Smooth muscle cell (in vitro differentiated cells): ENCODE measurements at regions not wholly inside any gene's neighbourhood (a gene's known extent, or its start where the extent isn't known, plus 50 kb on each side); places are given as distances from the start of the nearest gene placed in this dataset.

Experiments used
- DNase-seq: peaks from one replicate; lab custom pipeline; 2025; ENCODE audit not compliant: unreplicated experiment; lab: John Stamatoyannopoulos, UW
- H2AFZ ChIP-seq: fragments of 200-600 bp; sonication (generic); 2 replicates; pipeline ENCODE4 v1.6.0; 2016; ENCODE audit warnings: antibody characterized with exemption, low read depth, mild to moderate bottlenecking
- H3F3A ChIP-seq: fragments of 200-600 bp; sonication (generic); 2 replicates; pipeline ENCODE4 v1.6.0; 2017; ENCODE audit warnings: antibody characterized with exemption, low read depth
- H3K27ac ChIP-seq: fragments of 200-600 bp; sonication (generic); 2 replicates; pipeline ENCODE4 v1.5.1; 2016; ENCODE audit warnings: low read depth, mild to moderate bottlenecking
- H3K27me3 ChIP-seq: fragments of 200-600 bp; sonication (generic); 2 replicates; pipeline ENCODE4 v1.6.1; 2016; ENCODE audit warnings: low read depth, mild to moderate bottlenecking
- H3K36me3 ChIP-seq: fragments of 200-600 bp; sonication (generic); 2 replicates; pipeline ENCODE4 v1.5.1; 2016; ENCODE audit warnings: low read depth
- H3K4me1 ChIP-seq: fragments of 200-600 bp; sonication (generic); 2 replicates; pipeline ENCODE4 v1.5.1; 2016; ENCODE audit warnings: low read depth
- H3K4me2 ChIP-seq: fragments of 200-600 bp; sonication (generic); 2 replicates; pipeline ENCODE4 v1.6.0; 2016; ENCODE audit warnings: mild to moderate bottlenecking
- H3K4me3 ChIP-seq: fragments of 200-600 bp; sonication (generic); 2 replicates; pipeline ENCODE4 v1.5.1; 2016; ENCODE audit warnings: mild to moderate bottlenecking
- H3K79me2 ChIP-seq: fragments of 200-600 bp; sonication (generic); 2 replicates; pipeline ENCODE4 v1.6.0; 2016; ENCODE audit warnings: low read depth, mild to moderate bottlenecking
- H3K9ac ChIP-seq: fragments of 200-600 bp; sonication (generic); 2 replicates; pipeline ENCODE4 v1.6.0; 2016; ENCODE audit warnings: low read depth
- H3K9me3 ChIP-seq: fragments of 200-600 bp; sonication (generic); replicated peaks from 2 replicates; pipeline ENCODE4 v1.5.1; 2016; ENCODE audit warnings: low read depth
- H4K20me1 ChIP-seq: fragments of 200-600 bp; sonication (generic); 2 replicates; pipeline ENCODE4 v1.6.0; 2016; ENCODE audit warnings: low read depth
- CTCF ChIP-seq: fragments of 200-600 bp; sonication (generic); IDR thresholded peaks from 2 replicates; pipeline ENCODE4 v1.5.1; 2017; ENCODE audit warnings: borderline replicate concordance, mild to moderate bottlenecking, antibody characterized with exemption; ENCODE audit not compliant: insufficient read depth, poor library complexity, severe bottlenecking
- WGBS: methylation state at CpG from one replicate; pipeline ENCODE4 v1.1.7; 2016; ENCODE audit warnings: low lambda C conversion rate; 5-methylcytosine and 5-hydroxymethylcytosine counted together

- no peak for TF ChIP-seq CTCF
- H3K36me3 ChIP-seq = no peaks in the 10 kb centered on the region
- DNase-seq = no peak
- no peaks in the 10 kb centered on the region for H3K27me3 ChIP-seq
- WGBS = 61% methylated on average over 4 of the region's 4 CpGs
- H3K79me2 ChIP-seq = no peaks in the 10 kb centered on the region
- H3K27ac ChIP-seq = no peak overlapping the region
- no peaks in the 10 kb centered on the region for H3K9me3 ChIP-seq
- no peaks in the 10 kb centered on the region for H4K20me1 ChIP-seq
- H3K4me3 ChIP-seq = no peak overlapping the region
- H3K4me2 ChIP-seq = no peak overlapping the region
- no peak overlapping the region for H3K9ac ChIP-seq
- no peak overlapping the region for H2AFZ ChIP-seq
- H3K4me1 ChIP-seq = no peaks in the 10 kb centered on the region
- no peaks in the 10 kb centered on the region for H3F3A ChIP-seq
Measured at GRCh38 chr3:1591327-1592028, 498.7 kb downstream of the CNTN6 start.

GRCh38 chr3:1594940-1595339, 502.1 kb downstream of the CNTN6 start:
- H3K4me3 ChIP-seq = no peak overlapping the region
- H3K79me2 ChIP-seq = no peaks in the 10 kb centered on the region
- no peaks in the 10 kb centered on the region for H3K4me1 ChIP-seq
- no peak overlapping the region for H2AFZ ChIP-seq
- no peak overlapping the region for H3K27ac ChIP-seq
- no peaks in the 10 kb centered on the region for H4K20me1 ChIP-seq
- H3K27me3 ChIP-seq = no peaks in the 10 kb centered on the region
- no peak for DNase-seq
- no peak overlapping the region for H3K9ac ChIP-seq
- H3K36me3 ChIP-seq = no peaks in the 10 kb centered on the region
- no peak overlapping the region for H3K4me2 ChIP-seq
- no peak for TF ChIP-seq CTCF
- H3F3A ChIP-seq = no peaks in the 10 kb centered on the region
- H3K9me3 ChIP-seq = peaks cover 3% of the 10 kb centered on the region

- Histone ChIP-seq H3K4me1 (no peaks in the 10 kb centered on the region), H4K20me1 (no peaks in the 10 kb centered on the region), H3K36me3 (no peaks in the 10 kb centered on the region), H3K27me3 (no peaks in the 10 kb centered on the region), H3F3A (no peaks in the 10 kb centered on the region), H2AFZ (no peak overlapping the region), H3K79me2 (no peaks in the 10 kb centered on the region), H3K9ac (no peak overlapping the region), H3K4me2 (no peak overlapping the region), H3K4me3 (no peak overlapping the region), H3K27ac (no peak overlapping the region), H3K9me3 (peaks cover 3% of the 10 kb centered on the region)
- 93% methylated on average over 8 of the region's 8 CpGs for WGBS
- DNase-seq = no peak
- TF ChIP-seq CTCF = no peak
Measured at GRCh38 chr3:1600206-1600605, 498.5 kb upstream of the CNTN4 start.
